ENCODE measurements at regions not wholly inside any gene's neighbourhood (a gene's known extent, or its start where the extent isn't known, plus 50 kb on each side); places are given as distances from the start of the nearest gene placed in this dataset.

DNA sequence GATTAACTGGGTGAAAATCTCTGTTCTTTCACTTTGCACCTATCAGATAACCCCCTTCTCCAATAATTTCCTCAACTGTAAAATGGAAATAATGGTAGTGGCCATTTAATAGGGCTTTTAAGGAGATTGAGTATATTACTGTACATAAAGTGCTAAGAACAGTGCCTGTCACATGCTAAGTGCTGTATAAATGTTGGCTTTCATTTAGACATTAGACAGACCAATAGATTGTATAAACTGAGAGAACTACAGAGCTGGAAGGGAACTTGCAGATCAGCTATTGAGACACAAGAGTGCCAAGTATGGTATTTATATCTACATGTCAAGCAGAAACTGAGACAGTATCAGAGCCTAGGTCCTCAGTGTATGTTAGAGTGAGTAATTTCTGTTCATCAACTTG, 934.7 kb downstream of the PLA2G4A start:
- TF ChIP-seq, protein P1, sequence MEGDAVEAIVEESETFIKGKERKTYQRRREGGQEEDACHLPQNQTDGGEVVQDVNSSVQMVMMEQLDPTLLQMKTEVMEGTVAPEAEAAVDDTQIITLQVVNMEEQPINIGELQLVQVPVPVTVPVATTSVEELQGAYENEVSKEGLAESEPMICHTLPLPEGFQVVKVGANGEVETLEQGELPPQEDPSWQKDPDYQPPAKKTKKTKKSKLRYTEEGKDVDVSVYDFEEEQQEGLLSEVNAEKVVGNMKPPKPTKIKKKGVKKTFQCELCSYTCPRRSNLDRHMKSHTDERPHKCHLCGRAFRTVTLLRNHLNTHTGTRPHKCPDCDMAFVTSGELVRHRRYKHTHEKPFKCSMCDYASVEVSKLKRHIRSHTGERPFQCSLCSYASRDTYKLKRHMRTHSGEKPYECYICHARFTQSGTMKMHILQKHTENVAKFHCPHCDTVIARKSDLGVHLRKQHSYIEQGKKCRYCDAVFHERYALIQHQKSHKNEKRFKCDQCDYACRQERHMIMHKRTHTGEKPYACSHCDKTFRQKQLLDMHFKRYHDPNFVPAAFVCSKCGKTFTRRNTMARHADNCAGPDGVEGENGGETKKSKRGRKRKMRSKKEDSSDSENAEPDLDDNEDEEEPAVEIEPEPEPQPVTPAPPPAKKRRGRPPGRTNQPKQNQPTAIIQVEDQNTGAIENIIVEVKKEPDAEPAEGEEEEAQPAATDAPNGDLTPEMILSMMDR (IDR thresholded peaks at IDR 0.05; ENCODE audit: insufficient read depth, missing control alignments) = no peak
- FAIRE-seq = peak; percentile 70
- no peak for DNase-seq (ENCODE audit: insufficient read length, low spot score)

DNA sequence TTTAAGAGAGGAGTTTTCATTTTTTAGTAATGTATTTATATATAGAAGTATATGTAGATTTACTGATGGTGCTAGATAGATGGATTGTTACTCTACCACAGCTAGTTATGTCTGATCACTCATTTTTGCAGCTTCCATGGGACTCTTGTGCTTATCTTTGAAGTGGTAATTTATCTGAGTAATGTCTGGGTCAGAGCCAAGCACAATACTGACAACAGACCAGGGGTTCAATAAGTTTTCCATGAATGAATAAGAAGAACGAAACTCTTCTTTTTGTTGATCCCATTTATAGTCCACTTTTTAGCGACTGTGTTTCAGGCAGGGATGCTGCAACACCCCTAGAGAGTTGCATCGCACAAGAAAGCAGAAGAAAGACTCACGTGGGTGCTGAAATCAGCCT, 935.2 kb downstream of the PLA2G4A start:
- DNase-seq (ENCODE audit: insufficient read length, low spot score) = no peak
- FAIRE-seq = no peak
- TF ChIP-seq, protein P1 (IDR thresholded peaks at IDR 0.05; ENCODE audit: insufficient read depth, missing control alignments) = no peak

DNA sequence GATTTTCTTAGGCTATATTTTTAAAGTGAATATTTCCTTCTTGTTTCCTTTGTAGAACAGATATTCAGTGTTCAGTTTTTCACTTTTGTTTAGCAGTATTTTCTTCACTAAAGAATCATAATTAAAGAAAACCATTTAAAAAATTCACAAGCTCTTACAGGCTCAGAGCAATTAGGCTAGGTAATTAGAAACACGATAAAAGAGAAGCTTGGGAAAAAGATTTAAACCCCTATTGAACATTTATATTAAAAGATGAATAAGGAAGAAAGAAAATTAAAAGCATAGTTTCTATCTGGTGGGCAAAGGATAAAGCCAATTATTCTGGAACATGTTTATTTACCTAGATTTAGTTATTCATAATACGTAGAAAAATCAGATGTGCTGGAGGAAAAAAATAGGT, 942.6 kb downstream of the PLA2G4A start:
- TF ChIP-seq, protein P1 (IDR thresholded peaks at IDR 0.05; ENCODE audit: insufficient read depth, missing control alignments) = no peak

DNA sequence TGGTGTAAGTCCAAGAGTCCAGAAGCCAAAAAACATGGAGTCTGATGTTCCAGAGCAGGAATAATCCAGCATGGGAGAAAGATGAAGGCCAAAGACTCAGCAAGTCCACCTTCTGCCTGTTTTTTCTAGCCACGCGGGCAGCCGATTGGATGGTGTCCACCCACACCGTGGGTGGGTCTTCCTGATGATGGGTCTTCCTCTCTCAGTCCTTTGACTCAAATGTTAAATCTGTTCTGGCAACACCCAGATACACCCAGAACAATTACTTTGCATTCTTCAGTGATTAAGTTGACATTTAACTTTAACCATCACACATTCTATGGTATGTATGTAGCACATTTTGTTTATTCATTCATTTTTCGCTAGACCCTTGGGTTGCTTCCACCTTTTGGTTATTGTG, 944.4 kb downstream of the PLA2G4A start:
- FAIRE-seq (no peak), DNase-seq (ENCODE audit: insufficient read length, low spot score) (no peak)
- TF ChIP-seq, protein P1 (IDR thresholded peaks at IDR 0.05; ENCODE audit: insufficient read depth, missing control alignments) = no peak

More for the DNA sequence above, 942.6 kb downstream of the PLA2G4A start:
- DNase-seq (ENCODE audit: insufficient read length, low spot score) = no peak
- peak; percentile 21 for FAIRE-seq

DNA sequence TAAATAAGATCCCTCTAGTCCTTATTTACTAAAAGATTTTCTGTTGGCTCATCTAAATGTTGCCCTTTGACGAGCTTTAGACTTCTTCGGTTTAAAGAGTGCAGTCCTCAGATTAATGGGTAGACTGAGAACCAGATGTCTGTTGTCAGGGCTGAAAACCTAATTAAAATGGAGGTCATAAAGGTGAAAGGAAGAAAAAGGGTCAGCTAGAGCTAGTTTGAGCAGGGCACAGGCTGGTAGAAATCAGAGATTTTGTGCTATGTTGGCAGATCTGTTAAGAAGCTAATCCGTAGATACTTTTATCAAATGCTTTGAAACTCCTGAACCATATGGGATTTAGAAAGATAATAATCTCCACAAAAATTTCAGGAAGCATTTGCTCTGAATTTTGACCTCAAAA, 959.0 kb downstream of the PLA2G4A start:
- TF ChIP-seq, protein P1 (IDR thresholded peaks at IDR 0.05; ENCODE audit: insufficient read depth, missing control alignments) = no peak
- FAIRE-seq (peak; percentile 95), DNase-seq (ENCODE audit: insufficient read length, low spot score) (no peak)

DNA sequence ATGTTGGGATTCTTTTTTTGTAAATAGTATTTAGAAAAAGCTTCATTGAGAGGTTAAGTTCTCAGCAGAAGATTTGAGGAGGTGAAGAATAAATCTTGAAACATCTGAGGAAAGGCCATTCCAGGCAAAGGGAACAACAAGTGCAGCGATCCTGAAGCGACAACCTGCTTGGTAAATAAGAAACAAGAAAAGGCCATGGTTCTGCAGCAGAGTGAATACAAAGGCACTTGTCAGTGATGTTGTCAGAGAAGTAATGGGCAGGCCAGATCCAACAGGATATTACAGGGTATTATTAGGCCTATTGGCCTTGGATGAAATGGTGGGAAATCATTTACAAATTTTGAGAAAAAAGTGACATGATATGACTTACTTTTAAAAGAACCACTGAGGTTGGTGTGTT, 960.0 kb downstream of the PLA2G4A start:
- peak; percentile 53 for FAIRE-seq
- TF ChIP-seq, protein P1 (IDR thresholded peaks at IDR 0.05; ENCODE audit: insufficient read depth, missing control alignments) = no peak
- no peak for DNase-seq (ENCODE audit: insufficient read length, low spot score)

DNA sequence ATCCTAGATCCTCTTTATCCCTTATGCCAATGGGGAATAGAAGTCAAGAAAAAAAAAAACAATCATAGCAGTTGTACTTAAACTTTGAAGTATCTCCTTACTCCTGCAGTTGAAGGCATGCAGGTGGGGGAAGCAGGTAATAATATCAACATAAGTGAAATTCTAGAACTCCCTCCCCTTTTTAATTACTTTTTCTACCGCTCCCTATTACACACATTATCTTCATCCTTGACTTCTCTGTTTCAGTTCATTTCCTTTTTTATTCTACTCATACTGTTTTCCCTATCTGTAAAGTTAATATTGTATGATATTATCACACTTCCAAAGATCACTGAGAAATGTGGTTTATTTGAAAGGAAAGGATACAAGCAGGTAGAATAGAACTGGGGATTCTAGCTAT, 962.0 kb downstream of the PLA2G4A start:
- DNase-seq (ENCODE audit: insufficient read length, low spot score) = no peak
- peak; percentile 51 for FAIRE-seq
- TF ChIP-seq, protein P1 (IDR thresholded peaks at IDR 0.05; ENCODE audit: insufficient read depth, missing control alignments) = no peak

Data from D721Med (cell line).